Small intestine (tissue), 7 donors: ENCODE measurements at regions not wholly inside any gene's neighbourhood (a gene's known extent, or its start where the extent isn't known, plus 50 kb on each side); places are given as distances from the start of the nearest gene placed in this dataset.

Experiments
- DNase-seq, 2 donors: peaks; one replicate each; pipeline versions ENCODE4 v3.0.0 to v3.0.0-alpha.2; 2013
- FAIRE-seq: peaks from 2 replicates; lab custom pipeline; 2012; peaks lifted over from hg19 to GRCh38; lab: Jason Lieb, UNC
- H3K27ac ChIP-seq, 3 donors: one replicate each; pipeline ENCODE4 v1.5.1; 2013; ENCODE audit warnings: low read length in 2 of 3, mild to moderate bottlenecking in 2 of 3, control low read depth in 1 of 3, inconsistent platforms in 1 of 3, low read depth in 1 of 3, moderate library complexity in 1 of 3
- H3K27me3 ChIP-seq, 3 donors: one replicate each; pipeline ENCODE4 v1.6.1; 2013; ENCODE audit warnings: low read length in 3 of 3, inconsistent platforms in 1 of 3; ENCODE audit not compliant: control insufficient read depth in 3 of 3, insufficient read depth in 3 of 3
- H3K36me3 ChIP-seq, 3 donors: one replicate each; pipeline ENCODE4 v1.6.1; 2013; ENCODE audit warnings: low read length in 3 of 3, inconsistent platforms in 1 of 3, low read depth in 1 of 3, mild to moderate bottlenecking in 1 of 3, moderate library complexity in 1 of 3; ENCODE audit not compliant: control insufficient read depth in 3 of 3, insufficient read depth in 2 of 3
- H3K4me1 ChIP-seq, 3 donors: one replicate each; pipeline ENCODE4 v1.6.1; 2013; ENCODE audit warnings: low read length in 2 of 3, inconsistent platforms in 1 of 3, low read depth in 1 of 3, mild to moderate bottlenecking in 1 of 3, moderate library complexity in 1 of 3; ENCODE audit not compliant: control insufficient read depth in 3 of 3, insufficient read depth in 2 of 3
- H3K4me3 ChIP-seq, 3 donors: one replicate each; pipeline ENCODE4 v1.5.1; 2013; ENCODE audit warnings: low read length in 3 of 3, control low read depth in 1 of 3, inconsistent platforms in 1 of 3, low read depth in 1 of 3, mild to moderate bottlenecking in 1 of 3, moderate library complexity in 1 of 3
- H3K9me3 ChIP-seq, 2 donors: one replicate each; pipeline ENCODE4 v1.6.1; 2013; ENCODE audit warnings: low read depth in 1 of 2, low read length in 1 of 2; ENCODE audit not compliant: control insufficient read depth in 2 of 2, insufficient read depth in 1 of 2
- WGBS, 3 donors: extraction: QIAGEN DNeasy Blood & Tissue Kit; methylation state at CpG; one replicate each; pipeline ENCODE4 v1.1.7; 2013; 5-methylcytosine and 5-hydroxymethylcytosine counted together
- donor health status: healthy with polysubstance abuse.
- donor health status: control.
- donor health status: control.
- donor health status: Bipolar disorder and iron deficiency.
- donor health status: healthy.

DNA sequence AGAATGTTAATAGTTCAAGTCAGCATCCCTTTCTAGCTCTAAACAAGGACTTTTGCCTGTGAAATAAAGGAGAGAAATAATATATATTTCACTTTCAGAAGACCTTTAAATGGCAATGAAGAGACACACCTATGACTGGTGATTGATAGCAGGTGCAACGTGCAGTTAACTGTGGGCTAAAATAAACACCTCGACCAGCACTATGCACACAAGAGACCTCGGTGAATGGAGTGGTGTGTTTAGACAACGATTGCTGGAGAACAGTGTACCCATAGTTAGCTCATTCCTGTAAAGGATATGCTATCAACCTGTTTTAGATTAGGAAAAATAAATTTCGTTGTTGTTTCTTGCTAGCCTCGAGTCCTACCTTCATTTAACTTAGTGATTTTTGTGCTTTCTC lies 143.4 kb downstream of the NR4A2 start:
- peak overlapping the region in 1 of 3 donors; percentile 17 for H3K27ac ChIP-seq
- H3K36me3 ChIP-seq: no peaks in the 10 kb centered on the region
- H3K4me1 ChIP-seq: no peaks in the 10 kb centered on the region
- H3K4me3 ChIP-seq: no peak overlapping the region
- H3K9me3 ChIP-seq: no peaks in the 10 kb centered on the region
- DNase-seq (peak; percentile 47 to 54), FAIRE-seq (no peak)
- 6 to 49% (median 27%) methylated on average over 6 of the region's 6 CpGs for WGBS, 3 donors
- H3K27me3 ChIP-seq: no peaks in the 10 kb centered on the region

DNA sequence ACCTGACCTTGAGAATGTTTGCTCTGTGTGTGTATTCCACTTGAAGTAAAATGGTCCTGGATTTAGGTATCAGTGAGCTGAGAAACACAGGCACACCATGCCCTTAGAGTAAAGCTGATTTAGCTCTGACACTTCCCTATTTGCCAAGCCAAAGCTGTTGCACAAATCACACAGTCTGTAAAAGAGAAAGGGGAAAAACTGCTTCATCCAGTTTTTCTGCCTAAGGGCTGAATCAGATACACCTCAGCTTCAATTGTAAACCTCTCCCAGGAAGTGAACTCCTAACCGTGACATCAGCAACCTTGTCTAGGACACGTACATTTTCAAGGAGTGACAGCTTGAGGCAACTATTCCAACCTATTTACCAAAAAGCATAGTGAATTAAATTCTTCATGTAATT lies 150.4 kb downstream of the NR4A2 start:
- Histone ChIP-seq H3K36me3 (no peaks in the 10 kb centered on the region), H3K9me3 (no peaks in the 10 kb centered on the region), H3K4me3 (no peak overlapping the region), H3K27ac (peak overlapping the region in 2 of 3 donors; percentile 19 to 46), H3K4me1 (peaks cover 0 to 3% (median 0%) of the 10 kb centered on the region in 3 donors), H3K27me3 (no peaks in the 10 kb centered on the region)
- FAIRE-seq (no peak), DNase-seq (peak; percentile 86 to 95)
- 8 to 54% (median 28%) methylated on average over 2 of the region's 2 CpGs for WGBS, 3 donors

DNA sequence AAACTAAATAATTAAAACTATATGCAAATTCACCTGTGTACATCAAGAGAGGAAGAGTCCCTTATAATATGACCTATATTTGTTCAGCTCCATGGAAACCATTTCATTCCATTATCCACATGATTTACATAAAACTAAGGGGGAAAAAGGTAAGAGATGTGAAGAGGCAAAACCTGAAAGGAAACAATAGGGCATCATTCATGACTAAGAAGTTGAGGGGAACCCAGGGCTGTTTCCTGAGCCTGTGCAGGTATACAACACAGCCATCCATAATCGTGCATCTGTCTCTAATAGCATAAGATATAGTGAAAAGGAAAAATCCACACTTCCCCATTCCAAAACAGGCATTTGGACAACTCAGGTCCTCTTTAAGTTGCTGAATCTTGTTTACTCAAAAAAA lies 151.3 kb downstream of the NR4A2 start:
- H3K27me3 ChIP-seq: no peaks in the 10 kb centered on the region
- H3K4me1 ChIP-seq: peaks cover 0 to 3% (median 0%) of the 10 kb centered on the region in 3 donors
- no peaks in the 10 kb centered on the region for H3K9me3 ChIP-seq
- no peak overlapping the region for H3K4me3 ChIP-seq
- DNase-seq (no peak), FAIRE-seq (no peak)
- 45 to 60% (median 55%) methylated on average over 1 of the region's 1 CpG for WGBS, 3 donors
- no peaks in the 10 kb centered on the region for H3K36me3 ChIP-seq
- peak overlapping the region in 1 of 3 donors; percentile 29 for H3K27ac ChIP-seq

DNA sequence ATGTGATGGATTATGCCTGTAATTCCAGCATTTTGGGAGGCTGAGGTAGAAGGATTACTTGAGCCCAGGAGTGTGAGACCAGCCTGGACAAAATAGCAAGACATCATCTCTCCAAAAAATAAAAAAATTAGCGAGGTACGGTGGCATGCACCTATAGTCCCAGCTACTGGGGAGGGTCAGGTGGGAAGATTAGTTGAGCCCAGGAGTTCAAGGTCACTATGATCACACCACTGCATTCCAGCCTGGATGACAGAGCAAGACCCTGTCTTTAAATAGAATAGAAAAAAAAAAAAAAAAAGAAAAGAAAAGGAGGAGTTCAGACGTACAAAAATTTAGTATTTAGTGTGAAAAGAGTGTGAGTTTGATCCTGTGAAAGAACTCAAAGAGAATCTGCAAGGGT lies 154.9 kb downstream of the NR4A2 start:
- Histone ChIP-seq H3K4me3 (no peak overlapping the region), H3K36me3 (no peaks in the 10 kb centered on the region), H3K27ac (no peak overlapping the region), H3K4me1 (peaks cover 0 to 3% (median 0%) of the 10 kb centered on the region in 3 donors), H3K9me3 (no peaks in the 10 kb centered on the region), H3K27me3 (no peaks in the 10 kb centered on the region)
- DNase-seq: no peak
- no peak for FAIRE-seq
- WGBS, 3 donors: 84 to 94% (median 91%) methylated on average over 3 of the region's 3 CpGs

DNA sequence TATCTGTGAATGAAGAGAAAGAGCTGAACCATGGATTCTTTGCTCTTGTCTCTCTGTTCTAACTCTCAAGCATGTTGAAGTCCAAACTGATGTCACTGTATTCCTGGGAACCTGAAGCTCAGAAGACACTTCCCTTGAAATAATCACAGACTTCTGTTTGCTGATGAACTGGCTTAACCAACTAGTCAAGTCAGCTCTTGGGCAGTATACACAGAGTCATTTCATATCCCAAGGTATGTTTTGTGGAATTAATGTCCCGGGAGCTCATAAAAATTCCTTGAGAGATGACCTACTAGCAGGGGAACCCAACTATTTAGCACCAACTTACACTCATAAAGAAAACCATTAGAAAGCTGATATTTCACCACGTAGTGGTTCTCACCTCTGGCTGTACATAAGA lies 156.6 kb downstream of the NR4A2 start:
- Histone ChIP-seq H3K27ac (no peak overlapping the region), H3K9me3 (no peaks in the 10 kb centered on the region), H3K27me3 (no peaks in the 10 kb centered on the region), H3K4me1 (no peaks in the 10 kb centered on the region), H3K36me3 (no peaks in the 10 kb centered on the region), H3K4me3 (no peak overlapping the region)
- DNase-seq (no peak), FAIRE-seq (no peak)
- WGBS, 3 donors: 76 to 89% (median 89%) methylated on average over 2 of the region's 2 CpGs

DNA sequence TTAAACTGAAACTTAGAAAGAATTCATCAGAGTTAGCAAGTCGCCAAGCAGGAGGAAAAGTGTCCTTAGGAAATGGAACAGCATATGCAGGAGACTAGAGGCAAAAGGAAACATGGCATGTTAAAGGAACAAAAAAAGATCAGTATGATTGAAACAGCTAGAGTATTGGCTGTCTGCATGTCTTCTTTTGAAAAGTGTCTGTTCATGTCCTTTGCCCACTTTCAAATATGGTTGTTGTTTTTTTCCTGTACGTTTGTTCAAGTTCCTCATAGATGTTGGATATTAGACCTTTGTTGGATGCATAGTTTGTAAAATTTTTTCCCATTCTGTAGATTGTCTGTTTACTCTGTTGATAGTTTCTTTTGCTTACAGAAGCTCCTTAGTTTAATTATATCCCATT lies 161.6 kb downstream of the NR4A2 start:
- H3K27me3 ChIP-seq: no peaks in the 10 kb centered on the region
- FAIRE-seq: no peak
- 45 to 61% (median 48%) methylated on average over 2 of the region's 2 CpGs for WGBS, 3 donors
- no peaks in the 10 kb centered on the region for H3K4me1 ChIP-seq
- no peak overlapping the region for H3K4me3 ChIP-seq
- no peaks in the 10 kb centered on the region for H3K9me3 ChIP-seq
- no peak overlapping the region for H3K27ac ChIP-seq
- no peak for DNase-seq
- no peaks in the 10 kb centered on the region for H3K36me3 ChIP-seq

DNA sequence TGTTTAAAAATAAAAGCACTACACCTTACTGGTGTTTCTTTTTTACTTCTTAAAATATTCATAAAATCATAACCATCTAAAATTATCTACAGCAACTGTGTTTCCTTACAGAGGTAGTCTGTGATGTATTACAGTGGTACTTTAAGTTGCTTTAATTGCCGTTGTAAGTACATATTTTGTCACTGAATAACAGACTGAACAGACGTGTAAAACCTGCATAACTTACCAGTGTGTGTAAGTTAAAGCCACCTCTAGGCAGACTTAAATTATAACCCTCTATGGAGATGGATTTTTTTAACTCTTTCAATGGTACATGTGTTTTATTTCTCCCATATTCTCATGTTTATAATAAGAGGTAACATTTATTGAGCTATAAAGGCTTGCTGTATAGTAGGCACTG lies 166.8 kb downstream of the NR4A2 start:
- no peak overlapping the region for H3K4me3 ChIP-seq
- FAIRE-seq (no peak), DNase-seq (no peak)
- no peaks in the 10 kb centered on the region for H3K4me1 ChIP-seq
- no peaks in the 10 kb centered on the region for H3K27me3 ChIP-seq
- no peaks in the 10 kb centered on the region for H3K36me3 ChIP-seq
- H3K27ac ChIP-seq: no peak overlapping the region
- WGBS, 3 donors: 50 to 64% (median 61%) methylated on average over 2 of the region's 2 CpGs
- H3K9me3 ChIP-seq: no peaks in the 10 kb centered on the region

DNA sequence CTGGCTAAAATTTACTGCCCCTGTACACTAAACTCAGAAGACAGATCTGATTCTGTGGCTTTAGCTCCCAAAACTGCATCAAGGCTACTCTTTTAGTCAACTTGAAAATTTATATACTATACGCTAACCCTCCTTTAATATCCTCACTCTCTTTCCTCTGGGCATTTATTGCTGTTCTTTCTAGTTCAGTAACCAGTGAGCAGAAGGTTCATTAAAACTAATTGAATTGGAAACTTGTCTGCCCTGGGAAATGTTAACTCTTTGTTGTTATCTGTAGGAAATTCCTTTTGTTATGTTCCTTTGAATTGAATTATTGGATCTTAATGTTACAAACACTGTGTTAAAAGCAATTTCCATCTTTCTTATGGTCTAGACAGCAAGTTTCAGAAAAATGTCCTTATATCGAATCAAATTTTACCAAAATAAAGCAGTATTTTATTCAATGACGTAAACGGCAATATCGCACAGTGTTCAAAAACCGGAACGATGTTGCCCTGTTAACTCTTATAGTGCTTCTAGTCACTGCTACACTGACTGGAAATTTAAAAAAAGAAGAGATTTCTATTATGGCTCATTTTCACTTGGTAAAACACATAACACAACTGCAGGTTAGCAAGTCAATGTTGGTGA lies 168.3 kb downstream of the NR4A2 start:
- Histone ChIP-seq H3K36me3 (no peaks in the 10 kb centered on the region), H3K27ac (no peak overlapping the region), H3K9me3 (no peaks in the 10 kb centered on the region), H3K4me1 (no peaks in the 10 kb centered on the region), H3K4me3 (no peak overlapping the region), H3K27me3 (no peaks in the 10 kb centered on the region)
- no peak for DNase-seq
- 93 to 95% (median 94%) methylated on average over 7 of the region's 7 CpGs for WGBS, 3 donors
- no peak for FAIRE-seq

DNA sequence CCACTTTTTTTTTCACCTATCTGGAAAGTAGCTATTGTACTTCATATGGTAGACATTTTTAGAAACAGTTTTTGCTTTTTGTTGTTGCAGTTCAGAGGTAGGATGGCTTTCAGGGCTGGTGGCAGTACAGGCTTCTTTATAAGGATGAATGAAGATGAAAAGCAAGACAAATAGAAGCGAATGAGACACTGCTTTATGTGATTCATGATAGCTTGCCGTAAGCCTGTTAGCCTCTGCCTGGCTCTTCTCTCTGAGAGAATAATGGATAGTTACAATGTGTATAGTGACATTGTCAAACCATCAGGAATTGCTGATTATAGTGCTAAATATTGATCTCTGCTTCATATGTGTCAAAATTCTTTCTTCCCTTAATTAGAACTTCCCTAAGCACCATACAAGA lies 173.7 kb downstream of the NR4A2 start:
- Histone ChIP-seq H3K9me3 (no peaks in the 10 kb centered on the region), H3K36me3 (no peaks in the 10 kb centered on the region), H3K4me1 (no peaks in the 10 kb centered on the region), H3K27me3 (no peaks in the 10 kb centered on the region), H3K4me3 (no peak overlapping the region), H3K27ac (no peak overlapping the region)
- FAIRE-seq (no peak), DNase-seq (no peak)
- 82 to 94% (median 92%) methylated on average over 2 of the region's 2 CpGs for WGBS, 3 donors
